GM19463 (cell line): ENCODE measurements at regions not wholly inside any gene's neighbourhood (a gene's known extent, or its start where the extent isn't known, plus 50 kb on each side); places are given as distances from the start of the nearest gene placed in this dataset.

Experiments
- ATAC-seq: cut with Tn5 transposase; IDR thresholded peaks from one replicate; pipeline ENCODE4 v1.9.1; 2021; ENCODE audit warnings: mild to moderate bottlenecking, moderate library complexity; ENCODE audit not compliant: unreplicated experiment

- no peak for ATAC-seq
Observed at GRCh38 chr5:167478188-167478587, 813.3 kb upstream of the WWC1 start.

DNA sequence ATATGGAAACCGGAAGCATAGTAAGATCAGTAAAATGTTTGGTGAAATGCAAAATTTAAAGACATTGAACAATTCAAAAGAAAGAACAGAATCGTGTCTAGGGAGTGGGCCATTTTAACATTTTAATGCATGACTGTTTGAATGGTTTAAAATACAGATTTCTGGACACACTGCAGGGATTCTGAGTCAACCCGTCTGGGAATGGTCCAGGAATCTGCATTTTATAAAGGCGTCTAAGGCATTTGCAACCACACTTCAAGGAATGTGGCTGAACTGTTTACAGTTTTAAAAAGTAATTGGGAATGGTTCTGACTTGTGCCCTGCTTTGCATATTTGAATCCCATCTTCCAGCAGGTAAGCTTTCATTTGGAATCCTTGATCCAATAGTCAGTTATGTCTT lies 811.7 kb upstream of the WWC1 start:
- no peak for ATAC-seq

DNA sequence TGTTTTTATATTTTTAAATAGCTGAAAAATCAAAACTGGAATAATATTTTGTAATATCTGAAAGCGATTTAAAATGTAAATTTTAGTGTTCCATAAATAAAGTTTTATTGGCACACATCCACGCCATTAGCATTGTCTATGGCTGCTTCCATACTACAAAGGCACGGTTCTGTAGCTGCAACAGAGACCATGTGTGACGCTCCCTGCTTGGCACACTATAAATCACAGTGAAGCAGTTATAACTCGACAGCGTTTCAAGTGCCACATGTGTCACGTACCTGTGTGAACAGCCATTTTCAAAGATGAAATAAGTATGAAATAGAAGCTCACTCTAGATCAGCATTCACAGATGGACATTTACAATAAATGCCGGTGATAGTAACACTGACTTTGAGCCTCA lies 810.1 kb upstream of the WWC1 start:
- no peak for ATAC-seq

DNA sequence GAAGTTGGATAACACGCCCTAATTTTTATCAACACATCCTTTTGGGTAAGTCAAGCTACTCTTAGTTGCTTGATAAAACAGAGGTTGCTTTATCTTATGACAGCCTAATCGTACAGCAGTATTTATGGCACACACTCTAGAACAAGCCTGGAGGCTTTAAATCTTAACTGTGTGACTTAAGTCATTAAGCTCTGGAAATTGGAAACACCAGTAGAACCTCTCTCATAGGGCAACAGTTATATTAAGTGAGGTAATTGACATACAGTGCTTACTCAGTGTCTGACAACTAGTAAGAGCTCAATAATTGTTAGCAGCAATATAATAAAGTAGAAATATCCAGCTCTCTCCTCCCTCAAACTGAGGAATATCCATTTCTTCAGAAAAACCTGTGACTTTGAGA lies 808.9 kb upstream of the WWC1 start:
- no peak for ATAC-seq

DNA sequence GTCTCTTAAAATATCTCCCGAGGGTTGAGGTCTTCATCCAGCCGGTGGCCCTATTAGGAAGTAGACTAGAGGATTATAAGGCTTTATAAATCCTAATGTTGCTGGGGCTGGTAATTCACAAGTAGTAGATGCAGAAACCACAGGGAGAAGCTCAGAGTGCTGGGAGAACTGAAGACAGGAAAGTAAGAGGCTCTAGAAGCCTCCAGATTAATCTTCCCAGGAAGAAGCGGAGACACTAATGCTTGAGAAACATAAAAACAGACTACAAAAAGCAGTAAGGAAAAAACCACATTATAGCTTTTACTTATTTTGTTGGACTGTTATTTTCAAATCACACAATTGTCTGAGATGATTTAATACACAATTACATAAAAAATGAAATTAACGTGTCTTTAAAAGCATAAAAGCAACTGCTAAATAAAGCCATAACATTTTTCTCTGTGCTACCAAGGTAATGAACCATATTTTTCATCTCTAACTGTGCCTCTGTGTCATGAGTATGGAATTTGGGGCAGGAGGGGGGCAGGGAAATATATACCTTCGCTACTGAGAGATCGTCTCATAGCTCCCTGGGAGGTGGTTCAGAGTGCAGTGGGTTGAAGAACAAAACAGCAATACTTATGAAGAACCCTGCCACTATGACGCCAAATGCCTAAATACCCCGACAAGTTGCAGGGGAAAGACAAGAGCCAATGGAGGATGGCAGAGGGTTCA lies 806.2 kb upstream of the WWC1 start:
- no peak for ATAC-seq

DNA sequence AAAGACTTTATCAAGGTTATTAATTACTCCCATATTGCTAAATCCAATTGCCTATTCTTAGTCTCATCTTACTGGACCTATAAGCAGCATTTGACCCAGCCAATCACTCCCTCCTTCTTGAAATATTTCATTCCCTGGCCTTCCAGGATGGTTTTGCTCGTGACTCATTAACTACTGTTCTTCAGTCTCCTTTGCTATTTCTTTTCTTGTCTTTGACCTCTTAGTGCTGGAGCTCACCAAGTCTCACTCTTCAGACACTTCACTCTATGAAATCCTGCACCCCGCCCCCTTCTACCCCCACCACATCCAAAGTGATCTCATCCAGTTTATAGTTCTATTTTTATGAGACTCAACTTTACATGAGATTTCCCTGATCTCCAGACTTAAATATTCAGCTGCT lies 803.1 kb upstream of the WWC1 start:
- no peak for ATAC-seq

DNA sequence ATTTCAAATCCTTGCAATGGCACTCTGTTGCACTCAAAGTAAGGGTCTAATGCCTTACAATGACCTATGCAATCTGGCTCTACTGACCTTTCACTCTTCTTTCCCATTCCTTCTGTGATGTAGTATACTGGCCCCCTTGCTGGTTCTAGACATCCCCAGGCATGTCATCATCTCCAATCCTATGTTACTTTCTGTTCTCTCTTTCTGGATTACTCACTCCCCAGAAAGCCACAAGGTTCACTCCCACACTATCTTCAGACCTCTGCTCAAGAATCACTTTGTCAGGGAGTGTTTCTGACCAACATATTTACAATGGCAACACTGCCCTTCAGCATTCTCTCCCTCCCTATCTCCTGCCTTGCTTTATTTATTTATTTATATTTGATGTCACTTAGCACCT lies 802.2 kb upstream of the WWC1 start:
- ATAC-seq: peak; percentile 92

GRCh38 chr5:167503926-167504720 lies 787.3 kb upstream of the WWC1 start:
- no peak for ATAC-seq

- ATAC-seq: no peak
Observed at GRCh38 chr5:167507463-167508233, 783.8 kb upstream of the WWC1 start.

GRCh38 chr5:167509076-167509475 lies 782.4 kb upstream of the WWC1 start:
- ATAC-seq: no peak

DNA sequence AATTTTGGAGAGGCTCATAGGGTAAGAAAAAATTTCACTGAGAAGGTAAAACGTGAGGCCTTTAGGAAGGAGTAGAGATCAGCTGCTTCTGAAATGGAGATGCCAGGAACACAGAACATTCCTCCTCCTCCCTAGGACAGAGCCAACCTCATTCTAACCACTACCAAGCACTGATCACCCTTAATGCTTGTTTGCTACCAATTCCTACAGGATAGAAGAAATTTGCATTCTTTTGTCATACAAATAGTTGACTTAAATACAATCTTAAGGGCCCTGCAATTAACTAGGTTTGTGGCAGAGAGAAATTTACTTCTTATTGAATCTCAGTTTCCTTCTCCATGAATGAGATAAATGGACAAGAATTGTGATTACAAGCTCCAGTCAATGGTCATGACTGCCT lies 780.2 kb upstream of the WWC1 start:
- no peak for ATAC-seq

DNA sequence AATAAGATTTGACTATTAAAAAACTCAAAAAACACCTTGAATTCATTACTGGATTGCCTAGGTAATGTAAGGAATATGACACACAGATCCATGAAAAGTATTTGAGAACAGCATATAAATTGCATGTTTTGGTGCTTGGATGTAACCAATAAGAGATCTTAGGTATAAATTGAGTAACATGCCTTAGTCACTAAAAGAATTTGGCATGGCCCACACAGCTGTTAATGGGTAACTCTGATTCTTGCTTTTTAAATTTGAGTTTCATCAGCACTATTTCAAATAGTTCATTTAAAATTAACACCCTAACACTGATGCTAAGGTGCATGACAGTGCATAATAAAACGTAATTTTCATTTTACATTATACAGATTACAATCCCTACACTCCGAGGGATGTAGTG lies 779.3 kb upstream of the WWC1 start:
- no peak for ATAC-seq

- no peak for ATAC-seq
Observed at GRCh38 chr5:167513381-167513780, 778.1 kb upstream of the WWC1 start.

DNA sequence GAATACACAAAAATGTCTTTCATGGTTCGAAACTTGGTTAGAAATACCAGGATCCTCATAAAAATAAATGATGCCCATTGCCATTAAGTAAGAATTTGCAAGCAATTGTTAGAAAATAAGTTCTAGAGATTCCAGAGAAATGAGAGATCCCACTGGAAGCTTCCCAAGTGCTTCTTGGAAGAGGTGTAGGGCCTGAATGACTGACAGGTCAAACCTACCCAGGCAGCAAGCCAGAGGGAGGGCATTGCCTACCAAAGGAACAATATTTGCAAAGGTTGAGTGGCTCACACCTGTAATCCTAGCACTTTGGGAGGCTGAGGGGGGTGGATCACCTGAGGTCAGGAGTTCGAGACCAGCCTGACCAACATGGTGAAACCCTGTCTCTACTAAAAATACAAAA lies 777.0 kb upstream of the WWC1 start:
- ATAC-seq: no peak

GRCh38 chr5:167525004-167525403 lies 766.4 kb upstream of the WWC1 start:
- ATAC-seq: no peak

GRCh38 chr5:167528651-167529050 lies 762.8 kb upstream of the WWC1 start:
- no peak for ATAC-seq

DNA sequence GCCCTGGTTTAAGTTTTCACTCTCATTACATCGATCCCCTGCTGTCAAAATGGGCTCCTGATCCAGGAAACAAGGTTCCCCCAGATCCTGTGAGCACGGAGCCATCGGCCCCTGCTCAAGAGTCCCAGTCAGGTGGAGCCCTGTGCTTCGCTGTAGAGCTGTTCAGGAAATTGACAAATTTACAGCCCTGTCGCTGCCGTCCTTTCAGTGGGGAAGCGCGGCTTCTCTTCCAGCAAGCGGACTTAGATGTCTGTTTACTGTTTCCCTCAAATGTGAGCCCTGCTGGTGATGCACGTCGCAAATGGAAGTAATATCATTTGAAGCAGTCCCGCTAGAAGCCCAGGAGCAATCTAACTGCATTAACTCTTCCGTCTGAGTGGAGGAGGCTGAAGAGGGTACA lies 760.9 kb upstream of the WWC1 start:
- no peak for ATAC-seq

DNA sequence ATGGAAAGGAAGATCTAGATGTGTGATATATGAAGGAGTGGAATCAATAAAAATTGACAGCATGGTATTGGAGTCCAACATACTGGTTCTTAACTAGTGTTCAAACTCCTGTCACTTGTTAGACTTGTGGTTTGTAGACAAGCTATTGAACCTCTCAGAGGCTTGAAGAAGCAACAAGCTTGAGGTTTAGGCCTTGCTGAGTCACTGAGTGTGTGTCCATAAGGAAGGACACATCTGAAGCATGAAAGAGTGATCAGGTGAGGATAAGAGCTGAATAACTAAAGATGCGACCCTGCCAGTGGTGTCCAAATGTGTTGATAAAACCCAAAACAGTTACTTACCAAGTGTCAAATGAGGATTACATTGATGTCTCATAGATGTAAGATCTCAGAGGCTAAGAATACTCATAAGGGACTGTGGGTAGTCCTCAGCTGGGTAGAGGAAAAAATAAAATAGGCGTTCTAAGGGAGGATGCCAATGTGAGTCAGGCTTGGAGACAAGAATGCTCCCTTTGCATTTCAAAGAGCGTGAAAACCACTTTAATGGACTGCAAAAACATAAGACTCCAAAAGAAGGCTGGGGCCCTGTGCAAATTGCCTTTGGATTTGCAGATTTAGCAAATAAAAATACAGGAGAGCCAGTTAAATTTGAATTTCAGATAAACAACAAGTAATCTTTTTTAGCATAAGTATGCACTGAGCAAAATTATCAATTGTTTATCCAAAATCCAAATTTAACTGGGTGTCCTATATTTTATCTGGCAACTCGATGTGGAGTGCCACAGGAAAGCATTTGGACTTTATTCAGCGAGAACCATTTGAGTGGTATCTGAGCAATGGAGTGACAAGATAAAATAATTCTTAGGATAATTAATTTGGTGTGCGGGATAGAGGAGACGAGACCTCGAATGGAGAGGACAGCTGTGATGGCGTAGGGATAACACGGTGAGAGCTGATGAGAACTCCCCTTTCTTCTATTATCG lies 757.3 kb upstream of the WWC1 start:
- ATAC-seq: no peak

GRCh38 chr5:167539747-167540146 lies 751.7 kb upstream of the WWC1 start:
- no peak for ATAC-seq

- no peak for ATAC-seq
Observed at GRCh38 chr5:167546270-167546669, 745.2 kb upstream of the WWC1 start.

DNA sequence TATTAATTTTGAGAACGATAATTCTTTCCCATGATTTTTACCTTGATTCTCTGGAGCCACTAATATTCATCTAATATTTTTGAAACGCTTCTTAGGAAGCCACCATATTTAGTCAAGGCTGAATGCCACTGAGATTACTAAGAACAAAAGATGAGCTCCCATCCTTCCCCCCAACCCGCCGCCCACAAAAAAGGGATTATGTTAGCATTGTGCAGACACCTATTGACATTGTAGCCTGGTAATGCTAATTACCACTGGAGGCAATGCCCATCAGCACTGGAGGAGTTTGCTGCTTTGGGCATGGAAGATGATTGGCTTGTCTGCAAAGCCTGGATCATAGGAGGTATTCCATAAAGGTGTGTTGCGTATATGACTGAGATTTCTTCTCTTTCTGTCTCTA lies 739.1 kb upstream of the WWC1 start:
- no peak for ATAC-seq
